ENCODE measurements at regions not wholly inside any gene's neighbourhood (a gene's known extent, or its start where the extent isn't known, plus 50 kb on each side); places are given as distances from the start of the nearest gene placed in this dataset.

GRCh38 chr10:52635651-52636050 lies 136.9 kb downstream of the MBL2 start:
- intact Hi-C loops (cut with DNase I), result no loop called here
- TF ChIP-seq CTCF (IDR thresholded peaks at IDR 0.05; ENCODE audit: borderline replicate concordance, extremely low read depth, insufficient read depth), result no peak
- Histone ChIP-seq H3K27me3 (ENCODE audit: control insufficient read depth, insufficient read depth, low read length) (no peaks in the 10 kb centered on the region), H3K9ac (ENCODE audit: low read length in 3 of 3) (no peak overlapping the region), H3K27ac (ENCODE audit: low read depth in 2 of 2, low read length in 2 of 2) (no peak overlapping the region), H3K4me1 (ENCODE audit: control insufficient read depth in 2 of 3, insufficient read depth in 2 of 3, low read depth in 1 of 3, low read length in 3 of 3) (no peaks in the 10 kb centered on the region), H3K4me3 (ENCODE audit: low read length in 3 of 3) (no peak overlapping the region), H3K36me3 (ENCODE audit: control insufficient read depth in 2 of 3, insufficient read depth in 3 of 3, low read length in 3 of 3) (no peaks in the 10 kb centered on the region), H3K9me3 (ENCODE audit: control insufficient read depth in 2 of 3, insufficient read depth in 1 of 3, low read length in 3 of 3) (no peaks in the 10 kb centered on the region)
- DNase-seq, result no peak
- FAIRE-seq, result no peak

- DNase-seq, result no peak
- Histone ChIP-seq H3K4me3 (ENCODE audit: low read length in 3 of 3) (no peak overlapping the region), H3K36me3 (ENCODE audit: control insufficient read depth in 2 of 3, insufficient read depth in 3 of 3, low read length in 3 of 3) (no peaks in the 10 kb centered on the region), H3K27ac (ENCODE audit: low read depth in 2 of 2, low read length in 2 of 2) (no peak overlapping the region), H3K27me3 (ENCODE audit: control insufficient read depth, insufficient read depth, low read length) (no peaks in the 10 kb centered on the region), H3K4me1 (ENCODE audit: control insufficient read depth in 2 of 3, insufficient read depth in 2 of 3, low read depth in 1 of 3, low read length in 3 of 3) (no peaks in the 10 kb centered on the region), H3K9ac (ENCODE audit: low read length in 3 of 3) (no peak overlapping the region), H3K9me3 (ENCODE audit: control insufficient read depth in 2 of 3, insufficient read depth in 1 of 3, low read length in 3 of 3) (no peaks in the 10 kb centered on the region)
- no peak for TF ChIP-seq CTCF (IDR thresholded peaks at IDR 0.05; ENCODE audit: borderline replicate concordance, extremely low read depth, insufficient read depth)
- intact Hi-C loops (cut with DNase I), result no loop called here
- no peak for FAIRE-seq
Observed at GRCh38 chr10:52636874-52637273, 135.7 kb downstream of the MBL2 start.

- no peak overlapping the region for H3K27ac ChIP-seq (ENCODE audit: low read depth in 2 of 2, low read length in 2 of 2)
- intact Hi-C loops (cut with DNase I), result no loop called here
- no peaks in the 10 kb centered on the region for H3K4me1 ChIP-seq (ENCODE audit: control insufficient read depth in 2 of 3, insufficient read depth in 2 of 3, low read depth in 1 of 3, low read length in 3 of 3)
- H3K27me3 ChIP-seq (ENCODE audit: control insufficient read depth, insufficient read depth, low read length), result no peaks in the 10 kb centered on the region
- no peak for TF ChIP-seq CTCF (IDR thresholded peaks at IDR 0.05; ENCODE audit: borderline replicate concordance, extremely low read depth, insufficient read depth)
- H3K9ac ChIP-seq (ENCODE audit: low read length in 3 of 3), result no peak overlapping the region
- no peak overlapping the region for H3K4me3 ChIP-seq (ENCODE audit: low read length in 3 of 3)
- no peaks in the 10 kb centered on the region for H3K9me3 ChIP-seq (ENCODE audit: control insufficient read depth in 2 of 3, insufficient read depth in 1 of 3, low read length in 3 of 3)
- H3K36me3 ChIP-seq (ENCODE audit: control insufficient read depth in 2 of 3, insufficient read depth in 3 of 3, low read length in 3 of 3), result no peaks in the 10 kb centered on the region
- no peak for FAIRE-seq
- no peak for DNase-seq
Observed at GRCh38 chr10:52637592-52637991, 135.0 kb downstream of the MBL2 start.

GRCh38 chr10:52639652-52640051 lies 132.9 kb downstream of the MBL2 start:
- no peak for FAIRE-seq
- Histone ChIP-seq H3K4me3 (ENCODE audit: low read length in 3 of 3) (no peak overlapping the region), H3K27me3 (ENCODE audit: control insufficient read depth, insufficient read depth, low read length) (no peaks in the 10 kb centered on the region), H3K9ac (ENCODE audit: low read length in 3 of 3) (no peak overlapping the region), H3K9me3 (ENCODE audit: control insufficient read depth in 2 of 3, insufficient read depth in 1 of 3, low read length in 3 of 3) (no peaks in the 10 kb centered on the region), H3K4me1 (ENCODE audit: control insufficient read depth in 2 of 3, insufficient read depth in 2 of 3, low read depth in 1 of 3, low read length in 3 of 3) (no peaks in the 10 kb centered on the region), H3K36me3 (ENCODE audit: control insufficient read depth in 2 of 3, insufficient read depth in 3 of 3, low read length in 3 of 3) (no peaks in the 10 kb centered on the region), H3K27ac (ENCODE audit: low read depth in 2 of 2, low read length in 2 of 2) (no peak overlapping the region)
- intact Hi-C loops (cut with DNase I), result no loop called here
- TF ChIP-seq CTCF (IDR thresholded peaks at IDR 0.05; ENCODE audit: borderline replicate concordance, extremely low read depth, insufficient read depth), result no peak
- DNase-seq, result no peak
